Caco-2 (cell line): ENCODE measurements at regions not wholly inside any gene's neighbourhood (a gene's known extent, or its start where the extent isn't known, plus 50 kb on each side); places are given as distances from the start of the nearest gene placed in this dataset.

ENCODE experiments used
- BruUV-seq: library from RNA; stranded (reverse); fragments of 400-500 nt; replicated peaks from 2 replicates; lab custom pipeline; 2021; lab: Mats Ljungman, UMichigan
- CTCF ChIA-PET: fragments of 300-600 bp; sonication (Branson Sonifier 250); formaldehyde crosslinking; loops from one replicate; lab custom pipeline; 2022; ENCODE audit warnings: antibody characterized with exemption; lab: Charles Lee
- POLR2A ChIA-PET: fragments of 300-600 bp; sonication (Branson Sonifier 250); formaldehyde crosslinking; loops from one replicate; lab custom pipeline; 2022; ENCODE audit warnings: antibody characterized with exemption; lab: Charles Lee
- DNase-seq, 2 experiments: peaks; one replicate each; pipeline versions ENCODE4 v3.0.0 to v3.0.0-alpha.2; 2020 to 2022
- H3K27me3 ChIP-seq: replicated peaks from 2 replicates; pipeline ENCODE4 v1.6.0; 2011; ENCODE audit warnings: low read length; ENCODE audit not compliant: control insufficient read depth, insufficient read depth
- H3K36me3 ChIP-seq: 2 replicates; pipeline ENCODE4 v1.5.1; 2011; ENCODE audit warnings: low read length; ENCODE audit not compliant: control insufficient read depth, insufficient read depth
- H3K4me1 ChIP-seq: fragments of 250-450 bp; sonication (Bioruptor Pico); 2 replicates; pipeline ENCODE4 v1.5.1; 2020; ENCODE audit warnings: mild to moderate bottlenecking
- H3K4me3 ChIP-seq: 2 replicates; pipeline ENCODE4 v1.5.1; 2011; ENCODE audit warnings: low read depth, mild to moderate bottlenecking, control low read depth, low read length
- H3K9me3 ChIP-seq: fragments of 250-450 bp; sonication (Bioruptor Pico); 2 replicates; pipeline ENCODE4 v1.5.1; 2020; ENCODE audit warnings: mild to moderate bottlenecking, moderate library complexity
- H3K27ac Mint-ChIP-seq: one replicate; pipeline ENCODE4 v1.8.0; 2022; ENCODE audit warnings: mixed read lengths; ENCODE audit not compliant: unreplicated experiment
- H3K27me3 Mint-ChIP-seq: one replicate; pipeline ENCODE4 v1.8.0; 2022; ENCODE audit warnings: mixed read lengths; ENCODE audit not compliant: insufficient read depth, unreplicated experiment
- H3K36me3 Mint-ChIP-seq: one replicate; pipeline ENCODE4 v1.8.0; 2022; ENCODE audit warnings: mild to moderate bottlenecking, mixed read lengths; ENCODE audit not compliant: insufficient read depth, unreplicated experiment
- H3K4me1 Mint-ChIP-seq: one replicate; pipeline ENCODE4 v1.8.0; 2022; ENCODE audit warnings: low read depth, mixed read lengths; ENCODE audit not compliant: unreplicated experiment
- H3K4me3 Mint-ChIP-seq: one replicate; pipeline ENCODE4 v1.8.0; 2022; ENCODE audit warnings: mild to moderate bottlenecking, moderate library complexity, mixed read lengths; ENCODE audit not compliant: unreplicated experiment
- H3K9me3 Mint-ChIP-seq: one replicate; pipeline ENCODE4 v1.8.0; 2022; ENCODE audit warnings: mixed read lengths; ENCODE audit not compliant: unreplicated experiment
- CTCF ChIP-seq, 2 experiments: fragments of 200-600 bp in 1 of 2; IDR thresholded peaks; 1 replicate in 1 of 2; 2 replicates in 1 of 2; pipeline versions ENCODE4 v1.5.1 to v1.8.0; 2011 to 2022; ENCODE audit warnings: antibody characterized with exemption in 1 of 2, control low read depth in 1 of 2, inconsistent platforms in 1 of 2, low read depth in 1 of 2, low read length in 1 of 2, mild to moderate bottlenecking in 1 of 2, moderate library complexity in 1 of 2; ENCODE audit not compliant: insufficient read depth in 1 of 2, severe bottlenecking in 1 of 2, unreplicated experiment in 1 of 2
- intact Hi-C: fragments of 100-400 bp; cut with micrococcal nuclease; formaldehyde crosslinking; loops from one replicate; pipeline ENCODE4 v1.10.0; 2022; ENCODE audit not compliant: unreplicated experiment

GRCh38 chr22:49437956-49438355, 389.7 kb downstream of the BRD1 start:
- no peak for DNase-seq
- POLR2A ChIA-PET, result no interaction called here
- H3K4me3 Mint-ChIP-seq, result no peak overlapping the region
- TF ChIP-seq CTCF (IDR thresholded peaks at IDR 0.05; ENCODE audit: insufficient read depth in 1 of 2, low read depth in 1 of 2, low read length in 1 of 2, severe bottlenecking in 1 of 2, unreplicated experiment in 1 of 2), result no peak
- H3K27ac Mint-ChIP-seq, result no peak overlapping the region
- no peaks in the 10 kb centered on the region for H3K4me1 Mint-ChIP-seq
- H3K27me3 Mint-ChIP-seq, result peaks cover 11% of the 10 kb centered on the region
- H3K9me3 Mint-ChIP-seq, result no peaks in the 10 kb centered on the region
- no peaks in the 10 kb centered on the region for H3K9me3 ChIP-seq
- BruUV-seq, result no TSS peak
- H3K36me3 ChIP-seq, result no peaks in the 10 kb centered on the region
- H3K27me3 ChIP-seq, result no peaks in the 10 kb centered on the region
- intact Hi-C loops, result loop anchor here (10.0 kb wide), 1 partner anchor 287 kb away; no protein-coding TSS in a partner anchor
- CTCF ChIA-PET, result no interaction called here
- no peaks in the 10 kb centered on the region for H3K4me1 ChIP-seq
- H3K36me3 Mint-ChIP-seq, result no peaks in the 10 kb centered on the region
- no peak overlapping the region for H3K4me3 ChIP-seq

DNA sequence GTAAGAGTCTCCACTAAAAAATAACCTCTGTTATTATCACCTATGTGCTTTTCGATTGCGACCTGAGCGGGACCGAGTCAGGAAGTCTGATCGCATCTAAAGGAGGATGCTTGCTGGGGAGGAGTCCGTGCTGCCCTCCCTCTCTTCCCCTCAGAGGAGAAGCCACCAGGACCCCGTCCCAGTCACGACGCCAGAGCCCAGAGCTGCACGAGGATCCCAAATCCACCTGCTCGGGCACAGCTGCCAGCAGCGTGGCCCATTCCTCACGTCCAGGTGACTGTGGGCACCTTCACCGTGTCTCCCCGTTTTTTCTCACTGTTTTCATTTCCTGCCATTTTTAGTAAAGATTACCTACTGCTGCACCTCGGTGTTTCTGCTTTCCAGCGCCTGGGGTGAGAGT, 390.3 kb downstream of the BRD1 start:
- intact Hi-C loops, result loop anchor here (10.0 kb wide), 1 partner anchor 287 kb away; no protein-coding TSS in a partner anchor
- H3K4me3 Mint-ChIP-seq, result no peak overlapping the region
- H3K27ac Mint-ChIP-seq, result no peak overlapping the region
- no peak for TF ChIP-seq CTCF (IDR thresholded peaks at IDR 0.05; ENCODE audit: insufficient read depth in 1 of 2, low read depth in 1 of 2, low read length in 1 of 2, severe bottlenecking in 1 of 2, unreplicated experiment in 1 of 2)
- no peaks in the 10 kb centered on the region for H3K4me1 Mint-ChIP-seq
- H3K36me3 ChIP-seq, result no peaks in the 10 kb centered on the region
- H3K4me1 ChIP-seq, result no peaks in the 10 kb centered on the region
- no peaks in the 10 kb centered on the region for H3K36me3 Mint-ChIP-seq
- no peaks in the 10 kb centered on the region for H3K27me3 ChIP-seq
- no peaks in the 10 kb centered on the region for H3K9me3 ChIP-seq
- no peak for DNase-seq
- ChIA-PET POLR2A (no interaction called here), CTCF (no interaction called here)
- peaks cover 15% of the 10 kb centered on the region for H3K27me3 Mint-ChIP-seq
- BruUV-seq, result no TSS peak
- no peak overlapping the region for H3K4me3 ChIP-seq
- H3K9me3 Mint-ChIP-seq, result no peaks in the 10 kb centered on the region

- peaks cover 16% of the 10 kb centered on the region for H3K27me3 Mint-ChIP-seq
- ChIA-PET POLR2A (no interaction called here), CTCF (interaction anchor here (0.6 kb wide), 1 partner anchor 194 kb away, joined by 4 read pairs; no protein-coding TSS in a partner anchor)
- BruUV-seq, result no TSS peak
- no peak for DNase-seq
- Histone ChIP-seq H3K4me1 (no peaks in the 10 kb centered on the region), H3K27me3 (no peaks in the 10 kb centered on the region), H3K4me3 (no peak overlapping the region), H3K36me3 (no peaks in the 10 kb centered on the region), H3K9me3 (no peaks in the 10 kb centered on the region)
- no peak for TF ChIP-seq CTCF (IDR thresholded peaks at IDR 0.05; ENCODE audit: insufficient read depth in 1 of 2, low read depth in 1 of 2, low read length in 1 of 2, severe bottlenecking in 1 of 2, unreplicated experiment in 1 of 2)
- H3K9me3 Mint-ChIP-seq, result no peaks in the 10 kb centered on the region
- intact Hi-C loops, result loop anchor here (10.0 kb wide), 1 partner anchor 289 kb away; no protein-coding TSS in a partner anchor
- H3K4me1 Mint-ChIP-seq, result no peaks in the 10 kb centered on the region
- no peak overlapping the region for H3K4me3 Mint-ChIP-seq
- no peak overlapping the region for H3K27ac Mint-ChIP-seq
- H3K36me3 Mint-ChIP-seq, result no peaks in the 10 kb centered on the region
Measured at GRCh38 chr22:49436056-49436455, 391.6 kb downstream of the BRD1 start.
